Loucy (cell line): ENCODE measurements at regions not wholly inside any gene's neighbourhood (a gene's known extent, or its start where the extent isn't known, plus 50 kb on each side); places are given as distances from the start of the nearest gene placed in this dataset.

Experiments
- H2AFZ ChIP-seq: fragments of 200-600 bp; sonication (generic); 2 replicates; pipeline ENCODE4 v1.6.0; 2016; ENCODE audit warnings: antibody characterized with exemption, mild to moderate bottlenecking, low read length, moderate library complexity
- H3F3A ChIP-seq: fragments of 200-600 bp; 2 replicates; pipeline ENCODE4 v1.6.0; 2016; ENCODE audit warnings: antibody characterized with exemption, low read depth, mild to moderate bottlenecking
- H3K27me3 ChIP-seq: fragments of 200-600 bp; sonication (generic); 2 replicates; pipeline ENCODE4 v1.6.1; 2014; ENCODE audit warnings: low read length, mild to moderate bottlenecking; ENCODE audit not compliant: insufficient read depth, poor library complexity, severe bottlenecking
- H3K36me3 ChIP-seq: fragments of 200-600 bp; sonication (generic); 2 replicates; pipeline ENCODE4 v1.6.1; 2016; ENCODE audit warnings: low read length; ENCODE audit not compliant: insufficient read depth
- H3K4me1 ChIP-seq: fragments of 200-600 bp; sonication (generic); 2 replicates; pipeline ENCODE4 v1.5.1; 2014; ENCODE audit warnings: low read length, mild to moderate bottlenecking; ENCODE audit not compliant: insufficient read depth, poor library complexity, severe bottlenecking
- H3K4me2 ChIP-seq: fragments of 200-600 bp; sonication (generic); 2 replicates; pipeline ENCODE4 v1.6.0; 2014; ENCODE audit warnings: antibody characterized with exemption, low read length, low read depth, mild to moderate bottlenecking; ENCODE audit not compliant: poor library complexity, severe bottlenecking
- H3K4me3 ChIP-seq: fragments of 200-600 bp; sonication (generic); 2 replicates; pipeline ENCODE4 v1.5.1; 2014; ENCODE audit warnings: low read length, mild to moderate bottlenecking, mixed read lengths; ENCODE audit not compliant: poor library complexity, severe bottlenecking
- H3K79me2 ChIP-seq: fragments of 200-600 bp; sonication (generic); 2 replicates; pipeline ENCODE4 v1.6.1; 2014; ENCODE audit warnings: low read length; ENCODE audit not compliant: insufficient read depth
- H3K9ac ChIP-seq: fragments of 200-600 bp; sonication (generic); 2 replicates; pipeline ENCODE4 v1.6.0; 2014; ENCODE audit warnings: mild to moderate bottlenecking, low read depth, low read length, moderate library complexity; ENCODE audit not compliant: poor library complexity, severe bottlenecking
- H3K9me2 ChIP-seq: fragments of 200-600 bp; sonication (generic); replicated peaks from 2 replicates; pipeline ENCODE4 v1.6.1; 2016; ENCODE audit warnings: low read depth, low read length, mixed read lengths
- H3K9me3 ChIP-seq: fragments of 200-600 bp; sonication (generic); 2 replicates; pipeline ENCODE4 v1.6.1; 2014; ENCODE audit warnings: mild to moderate bottlenecking, antibody characterized with exemption, low read length, low read depth; ENCODE audit not compliant: insufficient read depth
- H4K20me1 ChIP-seq: fragments of 200-600 bp; sonication (generic); 2 replicates; pipeline ENCODE4 v1.6.0; 2014; ENCODE audit warnings: antibody characterized with exemption, low read length, mild to moderate bottlenecking; ENCODE audit not compliant: insufficient read depth, poor library complexity, severe bottlenecking
- EZH2phosphoT487 ChIP-seq: fragments of 200-600 bp; IDR thresholded peaks from 2 replicates; pipeline ENCODE4 v1.6.1; 2018; ENCODE audit warnings: antibody characterized with exemption, mild to moderate bottlenecking, moderate library complexity, borderline replicate concordance
- TF ChIP-seq, protein P1 (sequence below): fragments of 200-600 bp; sonication (generic); conservative IDR thresholded peaks from 2 replicates; pipeline ENCODE4 v1.5.1; 2014; ENCODE audit warnings: mild to moderate bottlenecking, antibody characterized with exemption, low read length

DNA sequence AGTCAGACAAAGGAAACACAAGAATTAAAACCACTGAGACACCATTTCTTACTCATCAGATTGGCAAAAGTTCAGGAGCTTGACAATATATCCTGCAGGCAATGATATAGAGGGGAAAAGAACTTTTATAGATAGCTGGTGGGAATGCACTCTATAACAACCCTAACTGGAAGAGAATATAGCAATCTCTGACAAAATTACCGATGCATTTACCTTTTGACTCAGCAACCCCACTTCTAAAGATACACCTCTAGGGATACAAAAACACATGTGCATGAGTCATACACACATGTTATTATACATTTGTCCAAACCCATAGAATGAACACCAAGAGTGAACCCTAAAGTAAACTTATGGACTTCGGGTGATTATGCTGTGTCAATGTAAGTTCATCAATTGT, 79.4 kb upstream of the SRD5A2 start:
- Histone ChIP-seq H3K79me2 (no peaks in the 10 kb centered on the region), H3K9me3 (no peaks in the 10 kb centered on the region), H3K27me3 (no peaks in the 10 kb centered on the region), H2AFZ (no peak overlapping the region), H3K36me3 (no peaks in the 10 kb centered on the region), H3K4me2 (no peak overlapping the region), H3F3A (no peaks in the 10 kb centered on the region), H3K9me2 (no peaks in the 10 kb centered on the region), H4K20me1 (no peaks in the 10 kb centered on the region), H3K9ac (no peak overlapping the region), H3K4me3 (no peak overlapping the region), H3K4me1 (no peaks in the 10 kb centered on the region)
- TF ChIP-seq EZH2phosphoT487: no peak
- TF ChIP-seq, protein P1, sequence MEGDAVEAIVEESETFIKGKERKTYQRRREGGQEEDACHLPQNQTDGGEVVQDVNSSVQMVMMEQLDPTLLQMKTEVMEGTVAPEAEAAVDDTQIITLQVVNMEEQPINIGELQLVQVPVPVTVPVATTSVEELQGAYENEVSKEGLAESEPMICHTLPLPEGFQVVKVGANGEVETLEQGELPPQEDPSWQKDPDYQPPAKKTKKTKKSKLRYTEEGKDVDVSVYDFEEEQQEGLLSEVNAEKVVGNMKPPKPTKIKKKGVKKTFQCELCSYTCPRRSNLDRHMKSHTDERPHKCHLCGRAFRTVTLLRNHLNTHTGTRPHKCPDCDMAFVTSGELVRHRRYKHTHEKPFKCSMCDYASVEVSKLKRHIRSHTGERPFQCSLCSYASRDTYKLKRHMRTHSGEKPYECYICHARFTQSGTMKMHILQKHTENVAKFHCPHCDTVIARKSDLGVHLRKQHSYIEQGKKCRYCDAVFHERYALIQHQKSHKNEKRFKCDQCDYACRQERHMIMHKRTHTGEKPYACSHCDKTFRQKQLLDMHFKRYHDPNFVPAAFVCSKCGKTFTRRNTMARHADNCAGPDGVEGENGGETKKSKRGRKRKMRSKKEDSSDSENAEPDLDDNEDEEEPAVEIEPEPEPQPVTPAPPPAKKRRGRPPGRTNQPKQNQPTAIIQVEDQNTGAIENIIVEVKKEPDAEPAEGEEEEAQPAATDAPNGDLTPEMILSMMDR: no peak

DNA sequence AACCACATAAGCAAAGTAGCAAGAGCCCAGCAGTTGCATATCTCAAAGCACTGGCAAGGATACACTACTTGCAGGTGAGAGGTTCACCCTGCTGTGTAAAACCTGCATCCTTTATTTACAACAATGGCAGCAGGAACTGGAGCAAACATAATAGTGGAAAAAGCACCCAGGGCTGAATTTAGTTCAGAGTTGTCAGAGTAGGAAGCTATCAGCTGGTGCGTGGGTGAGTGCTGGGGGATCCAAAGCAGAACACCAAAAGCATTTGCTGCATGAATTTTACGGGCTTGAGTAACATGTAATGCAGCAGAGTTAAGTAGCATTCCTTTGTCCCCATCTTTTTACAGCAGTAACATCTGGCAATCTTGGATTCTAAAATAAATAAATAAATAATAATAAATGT, 73.5 kb upstream of the SRD5A2 start:
- H3K9ac ChIP-seq: no peak overlapping the region
- H3K4me2 ChIP-seq: no peak overlapping the region
- H3K4me1 ChIP-seq: no peaks in the 10 kb centered on the region
- no peak overlapping the region for H2AFZ ChIP-seq
- no peak for TF ChIP-seq EZH2phosphoT487
- TF ChIP-seq, protein P1: no peak
- no peaks in the 10 kb centered on the region for H3K36me3 ChIP-seq
- no peaks in the 10 kb centered on the region for H3K9me3 ChIP-seq
- H3K9me2 ChIP-seq: no peaks in the 10 kb centered on the region
- H3K27me3 ChIP-seq: no peaks in the 10 kb centered on the region
- no peaks in the 10 kb centered on the region for H3F3A ChIP-seq
- H4K20me1 ChIP-seq: no peaks in the 10 kb centered on the region
- H3K79me2 ChIP-seq: no peaks in the 10 kb centered on the region
- no peak overlapping the region for H3K4me3 ChIP-seq

DNA sequence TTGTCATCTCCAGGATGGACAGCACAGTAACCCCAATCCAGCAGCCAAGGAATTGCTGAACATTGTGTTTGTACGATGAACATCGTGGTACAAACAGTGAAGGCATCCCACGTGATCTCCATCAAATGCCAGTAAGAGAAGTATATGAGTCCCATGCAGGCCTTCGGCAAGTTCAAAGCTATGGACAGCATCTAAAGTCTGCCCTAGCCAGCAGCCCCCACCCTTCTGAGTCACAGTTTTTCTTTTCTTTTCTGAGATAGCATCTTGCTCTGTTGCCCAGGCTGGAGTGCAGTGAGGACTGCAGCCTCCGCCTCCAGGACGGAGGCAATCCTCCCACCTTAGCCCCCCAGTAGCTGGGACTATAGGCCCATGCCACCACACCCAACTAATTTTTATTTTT, 71.0 kb upstream of the SRD5A2 start:
- H3K4me2 ChIP-seq: no peak overlapping the region
- no peak overlapping the region for H3K4me3 ChIP-seq
- TF ChIP-seq, protein P1: no peak
- no peak for TF ChIP-seq EZH2phosphoT487

More for the DNA sequence above, 71.0 kb upstream of the SRD5A2 start:
- no peaks in the 10 kb centered on the region for H3F3A ChIP-seq
- no peaks in the 10 kb centered on the region for H4K20me1 ChIP-seq
- no peaks in the 10 kb centered on the region for H3K4me1 ChIP-seq
- no peaks in the 10 kb centered on the region for H3K79me2 ChIP-seq
- H3K9me3 ChIP-seq: no peaks in the 10 kb centered on the region
- H2AFZ ChIP-seq: no peak overlapping the region
- no peaks in the 10 kb centered on the region for H3K27me3 ChIP-seq
- H3K9ac ChIP-seq: no peak overlapping the region
- no peaks in the 10 kb centered on the region for H3K9me2 ChIP-seq
- H3K36me3 ChIP-seq: no peaks in the 10 kb centered on the region
